GM23338 (cell line): ENCODE measurements at regions not wholly inside any gene's neighbourhood (a gene's known extent, or its start where the extent isn't known, plus 50 kb on each side); places are given as distances from the start of the nearest gene placed in this dataset.

Source experiments
- ATAC-seq: fragments of 200-7000 bp; cut with Tn5 transposase; 3 replicates; pipeline ENCODE4 v1.9.1; 2020
- DNase-seq: peaks from one replicate; pipeline ENCODE4 v3.0.0-alpha.2; 2015; ENCODE audit warnings: low spot score
- H2AFZ ChIP-seq: fragments of 200-600 bp; sonication (generic); 2 replicates; pipeline ENCODE4 v1.8.0; 2016; ENCODE audit warnings: antibody characterized with exemption, mild to moderate bottlenecking, moderate library complexity
- H3F3A ChIP-seq: fragments of 200-600 bp; sonication (generic); replicated peaks from 2 replicates; pipeline ENCODE4 v1.8.0; 2017; ENCODE audit warnings: antibody characterized with exemption, mixed run types, low read depth
- H3K27ac ChIP-seq: fragments of 200-600 bp; sonication (generic); 2 replicates; pipeline ENCODE4 v1.6.1; 2016; ENCODE audit warnings: low read depth
- H3K27me3 ChIP-seq: fragments of 200-600 bp; sonication (generic); 2 replicates; pipeline ENCODE4 v1.8.0; 2016; ENCODE audit warnings: mild to moderate bottlenecking, mixed run types, moderate library complexity; ENCODE audit not compliant: insufficient read depth
- H3K36me3 ChIP-seq: fragments of 200-600 bp; sonication (generic); 2 replicates; pipeline ENCODE4 v1.8.0; 2016; ENCODE audit warnings: mild to moderate bottlenecking; ENCODE audit not compliant: insufficient read depth
- H3K4me1 ChIP-seq: fragments of 200-600 bp; sonication (generic); 2 replicates; pipeline ENCODE4 v1.8.0; 2016; ENCODE audit warnings: mild to moderate bottlenecking, moderate library complexity; ENCODE audit not compliant: insufficient read depth
- H3K4me2 ChIP-seq: fragments of 200-600 bp; sonication (generic); 2 replicates; pipeline ENCODE4 v1.7.1; 2017; ENCODE audit warnings: mixed run types
- H3K4me3 ChIP-seq: fragments of 200-600 bp; sonication (generic); 2 replicates; pipeline ENCODE4 v1.6.1; 2016; ENCODE audit warnings: mixed run types
- H3K79me2 ChIP-seq: fragments of 200-600 bp; sonication (generic); replicated peaks from 2 replicates; pipeline ENCODE4 v1.8.0; 2017; ENCODE audit warnings: mild to moderate bottlenecking; ENCODE audit not compliant: insufficient read depth
- H3K9me2 ChIP-seq: fragments of 200-600 bp; sonication (generic); 2 replicates; pipeline ENCODE4 v1.8.0; 2017; ENCODE audit not compliant: insufficient read depth
- H4K20me1 ChIP-seq: fragments of 200-600 bp; sonication (generic); replicated peaks from 2 replicates; pipeline ENCODE4 v1.8.0; 2017; ENCODE audit warnings: mild to moderate bottlenecking; ENCODE audit not compliant: insufficient read depth
- H3K27ac Mint-ChIP-seq: 2 replicates; pipeline ENCODE4 v1.8.0; 2020; ENCODE audit warnings: inconsistent platforms, mild to moderate bottlenecking, moderate library complexity, mixed read lengths
- H3K27me3 Mint-ChIP-seq: 3 replicates; pipeline ENCODE4 v1.8.0; 2022; ENCODE audit warnings: low read depth, mild to moderate bottlenecking, moderate library complexity, mixed read lengths, inconsistent platforms; ENCODE audit not compliant: insufficient read depth, poor library complexity
- H3K36me3 Mint-ChIP-seq: 3 replicates; pipeline ENCODE4 v1.8.0; 2021; ENCODE audit warnings: low read depth, mild to moderate bottlenecking, inconsistent platforms, moderate library complexity, mixed read lengths
- H3K4me1 Mint-ChIP-seq: 3 replicates; pipeline ENCODE4 v1.8.0; 2020; ENCODE audit warnings: mild to moderate bottlenecking, inconsistent platforms, mixed read lengths
- H3K4me3 Mint-ChIP-seq: 3 replicates; pipeline ENCODE4 v1.8.0; 2021; ENCODE audit warnings: moderate library complexity, mild to moderate bottlenecking, inconsistent platforms, mixed read lengths
- H3K9me3 Mint-ChIP-seq: 3 replicates; pipeline ENCODE4 v1.8.0; 2020; ENCODE audit warnings: moderate library complexity, mild to moderate bottlenecking, inconsistent platforms, mixed read lengths
- CREB1 ChIP-seq: fragments of 250-450 bp; sonication (Bioruptor Pico); IDR thresholded peaks from 2 replicates; pipeline ENCODE4 v1.5.0; 2020; ENCODE audit warnings: low read depth, mild to moderate bottlenecking, moderate library complexity
- EZH2 ChIP-seq: fragments of 200-600 bp; sonication (generic); IDR thresholded peaks from one replicate; pipeline ENCODE4 v1.8.0; 2017; ENCODE audit warnings: antibody characterized with exemption, mild to moderate bottlenecking, low read depth; ENCODE audit not compliant: unreplicated experiment
- EZH2phosphoT487 ChIP-seq: fragments of 200-600 bp; sonication (generic); IDR thresholded peaks from one replicate; pipeline ENCODE4 v1.8.1; 2018; ENCODE audit warnings: antibody characterized with exemption; ENCODE audit not compliant: unreplicated experiment
- JUNB ChIP-seq: IDR thresholded peaks from one replicate; pipeline ENCODE4 v1.6.1; 2016; ENCODE audit warnings: antibody characterized with exemption; ENCODE audit not compliant: unreplicated experiment
- NANOG ChIP-seq: IDR thresholded peaks from 2 replicates; pipeline ENCODE4 v1.6.1; 2016; ENCODE audit warnings: antibody characterized with exemption, borderline replicate concordance
- POLR2AphosphoS5 ChIP-seq: IDR thresholded peaks from 2 replicates; pipeline ENCODE4 v1.6.1; 2016; ENCODE audit warnings: antibody characterized with exemption, low read depth
- REST ChIP-seq: IDR thresholded peaks from one replicate; pipeline ENCODE4 v1.6.1; 2018; ENCODE audit warnings: antibody characterized with exemption; ENCODE audit not compliant: unreplicated experiment
- ZNF114 ChIP-seq: fragments of 250-450 bp; sonication (Bioruptor Pico); IDR thresholded peaks from 2 replicates; pipeline ENCODE4 v1.5.0; 2020; ENCODE audit warnings: mild to moderate bottlenecking, moderate library complexity
- ZNF331 ChIP-seq: fragments of 250-450 bp; sonication (Bioruptor Pico); IDR thresholded peaks from 2 replicates; pipeline ENCODE4 v1.5.0; 2020; ENCODE audit warnings: low read depth, mild to moderate bottlenecking, moderate library complexity
- ZNF462 ChIP-seq: fragments of 250-450 bp; sonication (Bioruptor Pico); IDR thresholded peaks from 2 replicates; pipeline ENCODE4 v1.5.0; 2020; ENCODE audit warnings: mild to moderate bottlenecking, moderate library complexity
- TF ChIP-seq, protein P1 (sequence below): IDR thresholded peaks from 2 replicates; pipeline ENCODE4 v1.6.1; 2016; ENCODE audit warnings: antibody characterized with exemption
- TF ChIP-seq, protein P2 (sequence below), 2 experiments: fragments of 200-600 bp in 1 of 2; sonication (generic) in 1 of 2; conservative IDR thresholded peaks; 2 replicates each; pipeline versions ENCODE4 v1.5.1 to v1.6.1; 2016 to 2017; ENCODE audit warnings: antibody characterized with exemption in 2 of 2, low read depth in 2 of 2, mild to moderate bottlenecking in 2 of 2, moderate library complexity in 1 of 2

- TF ChIP-seq NANOG (no peak), REST (no peak), JUNB (no peak), CREB1 (CRISPR knock-in tag) (no peak)
- TF ChIP-seq, protein P1, sequence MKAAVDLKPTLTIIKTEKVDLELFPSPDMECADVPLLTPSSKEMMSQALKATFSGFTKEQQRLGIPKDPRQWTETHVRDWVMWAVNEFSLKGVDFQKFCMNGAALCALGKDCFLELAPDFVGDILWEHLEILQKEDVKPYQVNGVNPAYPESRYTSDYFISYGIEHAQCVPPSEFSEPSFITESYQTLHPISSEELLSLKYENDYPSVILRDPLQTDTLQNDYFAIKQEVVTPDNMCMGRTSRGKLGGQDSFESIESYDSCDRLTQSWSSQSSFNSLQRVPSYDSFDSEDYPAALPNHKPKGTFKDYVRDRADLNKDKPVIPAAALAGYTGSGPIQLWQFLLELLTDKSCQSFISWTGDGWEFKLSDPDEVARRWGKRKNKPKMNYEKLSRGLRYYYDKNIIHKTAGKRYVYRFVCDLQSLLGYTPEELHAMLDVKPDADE, result no peak
- TF ChIP-seq, protein P2, sequence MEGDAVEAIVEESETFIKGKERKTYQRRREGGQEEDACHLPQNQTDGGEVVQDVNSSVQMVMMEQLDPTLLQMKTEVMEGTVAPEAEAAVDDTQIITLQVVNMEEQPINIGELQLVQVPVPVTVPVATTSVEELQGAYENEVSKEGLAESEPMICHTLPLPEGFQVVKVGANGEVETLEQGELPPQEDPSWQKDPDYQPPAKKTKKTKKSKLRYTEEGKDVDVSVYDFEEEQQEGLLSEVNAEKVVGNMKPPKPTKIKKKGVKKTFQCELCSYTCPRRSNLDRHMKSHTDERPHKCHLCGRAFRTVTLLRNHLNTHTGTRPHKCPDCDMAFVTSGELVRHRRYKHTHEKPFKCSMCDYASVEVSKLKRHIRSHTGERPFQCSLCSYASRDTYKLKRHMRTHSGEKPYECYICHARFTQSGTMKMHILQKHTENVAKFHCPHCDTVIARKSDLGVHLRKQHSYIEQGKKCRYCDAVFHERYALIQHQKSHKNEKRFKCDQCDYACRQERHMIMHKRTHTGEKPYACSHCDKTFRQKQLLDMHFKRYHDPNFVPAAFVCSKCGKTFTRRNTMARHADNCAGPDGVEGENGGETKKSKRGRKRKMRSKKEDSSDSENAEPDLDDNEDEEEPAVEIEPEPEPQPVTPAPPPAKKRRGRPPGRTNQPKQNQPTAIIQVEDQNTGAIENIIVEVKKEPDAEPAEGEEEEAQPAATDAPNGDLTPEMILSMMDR (conservative IDR thresholded peaks at IDR 0.05; ENCODE audit: low read depth in 2 of 2), result no peak
Measured at GRCh38 chr2:114254875-114255274, 187.6 kb upstream of the DPP10 start (continued).

DNA sequence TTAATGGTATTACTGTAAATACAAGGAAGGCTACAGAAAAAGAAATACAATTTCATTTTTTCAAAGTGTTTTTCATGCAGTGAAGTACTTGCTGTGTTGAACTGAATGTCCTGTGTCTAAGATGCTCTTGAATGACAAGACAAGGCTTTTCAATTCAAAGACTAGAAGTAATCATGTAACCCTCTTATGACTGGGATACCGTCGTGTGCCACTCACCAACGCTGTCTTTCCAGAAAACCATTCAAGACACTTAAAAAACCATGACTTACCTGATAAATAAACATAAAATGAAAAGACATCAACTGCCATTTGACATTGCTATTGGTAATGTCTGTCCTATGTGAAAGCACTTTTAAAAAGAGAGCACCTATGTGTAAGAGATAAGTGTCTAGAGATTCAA is 183.1 kb upstream of the DPP10 start:
- H3K4me2 ChIP-seq, result no peak overlapping the region
- H3K4me1 ChIP-seq, result no peaks in the 10 kb centered on the region
- H3K36me3 ChIP-seq, result no peaks in the 10 kb centered on the region
- H3K4me3 ChIP-seq, result no peak overlapping the region
- H3K9me3 Mint-ChIP-seq, result peaks cover 22% of the 10 kb centered on the region
- H3K79me2 ChIP-seq, result no peaks in the 10 kb centered on the region
- no peaks in the 10 kb centered on the region for H3K27me3 ChIP-seq
- H3K4me1 Mint-ChIP-seq, result peaks cover 9% of the 10 kb centered on the region
- H2AFZ ChIP-seq, result no peak overlapping the region
- ATAC-seq (no peak), DNase-seq (no peak)
- H3K9me2 ChIP-seq, result no peaks in the 10 kb centered on the region
- H3K36me3 Mint-ChIP-seq, result no peaks in the 10 kb centered on the region
- no peaks in the 10 kb centered on the region for H3K27me3 Mint-ChIP-seq
- H3F3A ChIP-seq, result no peaks in the 10 kb centered on the region
- H4K20me1 ChIP-seq, result no peaks in the 10 kb centered on the region
- no peak overlapping the region for H3K27ac Mint-ChIP-seq
- no peak overlapping the region for H3K4me3 Mint-ChIP-seq
- H3K27ac ChIP-seq, result no peak overlapping the region
- TF ChIP-seq CREB1 (CRISPR knock-in tag) (no peak), ZNF462 (no peak), POLR2AphosphoS5 (no peak), EZH2 (no peak), ZNF114 (no peak), EZH2phosphoT487 (no peak), JUNB (no peak), ZNF331 (CRISPR knock-in tag) (no peak)
